Stimulated activated memory B cell treated with anti-CD40 and anti-IgM and Interleukin-4, amounts not matched to agents 10 μg/mL and 1 μg/mL and 100 μg/mL, for 72 hours (primary cell): ENCODE measurements at regions not wholly inside any gene's neighbourhood (a gene's known extent, or its start where the extent isn't known, plus 50 kb on each side); places are given as distances from the start of the nearest gene placed in this dataset.

Experiments
- ATAC-seq: fragments of 150-1000 bp; cut with Tn5 transposase; 2 replicates; pipeline ENCODE4 v1.10.0; 2021
- H3K27ac Mint-ChIP-seq: one replicate; pipeline ENCODE4 v1.8.0; 2022; ENCODE audit warnings: mild to moderate bottlenecking, mixed read lengths
- H3K27me3 Mint-ChIP-seq: one replicate; pipeline ENCODE4 v1.8.0; 2022; ENCODE audit warnings: mixed read lengths
- H3K36me3 Mint-ChIP-seq: one replicate; pipeline ENCODE4 v1.8.0; 2022; ENCODE audit warnings: mixed read lengths
- H3K4me1 Mint-ChIP-seq: one replicate; pipeline ENCODE4 v1.8.0; 2022; ENCODE audit warnings: mixed read lengths
- H3K4me3 Mint-ChIP-seq: one replicate; pipeline ENCODE4 v1.8.0; 2022; ENCODE audit warnings: mild to moderate bottlenecking, moderate library complexity, mixed read lengths
- H3K9me3 Mint-ChIP-seq: one replicate; pipeline ENCODE4 v1.8.0; 2022; ENCODE audit warnings: mixed read lengths

DNA sequence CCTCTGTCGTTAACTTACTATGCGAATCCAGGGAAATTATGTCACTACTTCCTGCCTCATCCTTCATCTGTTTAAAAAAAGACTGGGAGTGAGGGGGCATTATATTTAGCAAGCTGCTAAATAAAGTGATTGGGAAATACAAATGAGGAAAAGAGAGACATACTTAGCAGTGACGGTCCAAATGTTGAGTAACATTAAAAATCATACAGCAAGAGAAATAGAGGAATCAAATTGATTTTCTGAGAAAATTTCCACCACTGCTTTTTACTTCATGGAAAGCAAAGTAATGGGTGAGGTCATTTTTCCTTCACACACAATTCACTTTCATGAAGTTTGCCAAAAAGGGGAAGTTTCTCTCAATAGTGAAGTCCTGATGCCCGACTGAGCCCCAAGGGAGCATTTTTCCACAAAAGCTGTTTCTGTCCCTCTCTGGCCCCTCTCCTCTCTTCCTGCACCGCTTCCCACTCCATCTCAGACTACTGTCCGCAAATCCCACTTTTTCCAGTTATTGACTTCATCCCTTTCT, 61.9 kb upstream of the ADO start:
- peak overlapping the region; percentile 36 for H3K4me3 Mint-ChIP-seq
- peak overlapping the region; percentile 90 for H3K27ac Mint-ChIP-seq
- H3K4me1 Mint-ChIP-seq: peaks cover 43% of the 10 kb centered on the region
- H3K36me3 Mint-ChIP-seq: no peaks in the 10 kb centered on the region
- no peaks in the 10 kb centered on the region for H3K9me3 Mint-ChIP-seq
- no peaks in the 10 kb centered on the region for H3K27me3 Mint-ChIP-seq
- peak; percentile 70 for ATAC-seq

DNA sequence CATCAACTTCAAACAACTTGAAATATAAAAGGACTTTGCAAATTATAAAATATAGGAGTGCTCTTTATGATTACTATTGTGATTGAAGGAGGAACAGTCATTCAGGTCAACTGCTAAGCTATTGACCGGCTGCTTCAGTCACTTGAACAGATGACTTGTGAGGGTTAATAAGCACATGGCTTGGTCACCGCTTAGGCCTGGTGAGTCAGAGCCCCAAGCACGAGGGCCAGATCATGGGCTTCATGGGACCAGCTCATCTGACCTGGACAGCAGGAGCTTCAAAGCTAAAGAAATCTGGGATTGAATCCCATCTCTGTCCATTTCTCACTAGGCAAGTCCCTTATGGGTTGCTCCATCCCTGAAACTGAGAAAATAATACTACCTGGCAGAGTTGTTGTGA, 60.4 kb upstream of the ADO start:
- no peak for ATAC-seq
- Mint-ChIP-seq H3K36me3 (no peaks in the 10 kb centered on the region), H3K27me3 (no peaks in the 10 kb centered on the region), H3K4me1 (peaks cover 46% of the 10 kb centered on the region), H3K27ac (peak overlapping the region; percentile 90), H3K9me3 (no peaks in the 10 kb centered on the region), H3K4me3 (no peak overlapping the region)

DNA sequence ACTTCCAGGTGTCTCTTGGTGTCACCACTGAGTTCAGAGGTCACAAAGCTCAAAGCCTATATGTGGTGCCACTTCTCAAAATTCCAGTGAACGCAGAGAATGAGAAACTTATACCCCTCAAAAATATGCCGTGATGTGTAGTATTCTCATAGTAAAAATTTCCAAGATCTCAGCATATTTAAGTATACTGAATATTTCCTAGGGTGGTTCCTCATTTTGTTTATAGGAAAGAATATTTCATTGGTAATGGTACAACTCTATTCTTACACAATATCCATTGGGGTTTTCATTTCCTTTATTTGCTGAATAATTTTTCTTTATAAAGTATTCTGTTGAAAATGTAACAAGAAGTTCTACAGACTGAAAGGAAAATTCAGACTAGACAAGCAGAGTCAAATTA, 58.9 kb upstream of the ADO start:
- ATAC-seq: peak; percentile 28
- peak overlapping the region; percentile 62 for H3K27ac Mint-ChIP-seq
- no peak overlapping the region for H3K4me3 Mint-ChIP-seq
- H3K27me3 Mint-ChIP-seq: no peaks in the 10 kb centered on the region
- H3K36me3 Mint-ChIP-seq: no peaks in the 10 kb centered on the region
- H3K9me3 Mint-ChIP-seq: no peaks in the 10 kb centered on the region
- peaks cover 51% of the 10 kb centered on the region for H3K4me1 Mint-ChIP-seq

DNA sequence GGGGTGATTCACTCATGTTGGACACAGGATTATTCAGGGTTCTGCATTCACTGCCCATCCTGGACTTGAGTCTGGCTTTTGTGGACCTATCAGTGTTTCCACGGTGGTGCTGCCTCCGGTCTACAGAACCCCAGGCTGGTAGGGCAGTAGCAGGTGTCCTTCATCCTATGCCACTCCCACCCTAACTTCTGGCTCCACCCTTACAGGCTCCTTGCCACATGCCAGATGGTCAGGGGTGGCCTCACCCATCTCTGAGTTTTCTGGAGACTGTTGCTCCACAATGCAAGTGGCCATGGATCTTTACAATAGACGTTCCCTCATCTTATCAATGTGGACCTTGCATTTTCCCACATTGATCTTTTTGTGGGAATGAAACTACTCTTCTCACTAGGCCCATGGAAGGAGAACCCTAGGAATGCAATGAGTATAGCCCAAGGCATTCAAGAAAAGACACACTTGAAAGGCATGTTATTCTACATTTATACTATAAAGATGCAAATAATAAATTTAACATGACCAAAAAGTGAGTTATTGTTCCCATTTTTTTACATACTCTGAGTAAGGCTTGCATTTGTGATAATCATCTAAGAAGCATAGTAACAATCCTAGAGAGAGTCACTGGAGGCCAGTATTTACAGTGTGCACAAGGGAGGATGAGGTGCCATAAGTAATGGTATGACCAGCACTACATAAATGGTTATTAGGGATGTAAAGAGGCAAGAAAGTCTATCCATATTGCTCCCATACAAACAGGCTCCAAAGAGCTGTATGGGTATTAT, 57.4 kb upstream of the ADO start:
- no peaks in the 10 kb centered on the region for H3K36me3 Mint-ChIP-seq
- H3K27me3 Mint-ChIP-seq: no peaks in the 10 kb centered on the region
- no peak overlapping the region for H3K4me3 Mint-ChIP-seq
- peaks cover 51% of the 10 kb centered on the region for H3K4me1 Mint-ChIP-seq
- ATAC-seq: no peak
- peak overlapping the region; percentile 43 for H3K27ac Mint-ChIP-seq
- H3K9me3 Mint-ChIP-seq: no peaks in the 10 kb centered on the region

DNA sequence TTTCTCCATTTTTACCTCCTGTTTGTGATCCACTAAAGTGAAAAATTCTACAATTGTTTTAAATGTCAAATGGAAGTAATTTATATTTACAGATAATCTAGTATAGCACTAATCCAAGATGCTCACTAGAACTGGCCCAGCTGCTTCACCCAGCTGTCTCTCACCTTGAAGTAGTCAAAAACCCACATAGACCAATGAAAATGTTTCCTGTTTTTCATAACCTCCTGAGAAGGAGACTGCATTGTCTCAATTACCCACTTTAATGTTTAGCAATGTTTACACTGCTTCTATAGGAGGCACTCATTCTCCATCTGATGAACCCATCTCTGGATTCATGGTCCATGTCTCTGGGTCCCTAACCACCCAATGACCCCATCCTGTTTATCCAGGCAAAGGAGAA, 56.1 kb upstream of the ADO start:
- peaks cover 39% of the 10 kb centered on the region for H3K4me1 Mint-ChIP-seq
- H3K9me3 Mint-ChIP-seq: no peaks in the 10 kb centered on the region
- H3K27me3 Mint-ChIP-seq: no peaks in the 10 kb centered on the region
- H3K27ac Mint-ChIP-seq: peak overlapping the region; percentile 88
- no peak overlapping the region for H3K4me3 Mint-ChIP-seq
- ATAC-seq: no peak
- H3K36me3 Mint-ChIP-seq: no peaks in the 10 kb centered on the region

DNA sequence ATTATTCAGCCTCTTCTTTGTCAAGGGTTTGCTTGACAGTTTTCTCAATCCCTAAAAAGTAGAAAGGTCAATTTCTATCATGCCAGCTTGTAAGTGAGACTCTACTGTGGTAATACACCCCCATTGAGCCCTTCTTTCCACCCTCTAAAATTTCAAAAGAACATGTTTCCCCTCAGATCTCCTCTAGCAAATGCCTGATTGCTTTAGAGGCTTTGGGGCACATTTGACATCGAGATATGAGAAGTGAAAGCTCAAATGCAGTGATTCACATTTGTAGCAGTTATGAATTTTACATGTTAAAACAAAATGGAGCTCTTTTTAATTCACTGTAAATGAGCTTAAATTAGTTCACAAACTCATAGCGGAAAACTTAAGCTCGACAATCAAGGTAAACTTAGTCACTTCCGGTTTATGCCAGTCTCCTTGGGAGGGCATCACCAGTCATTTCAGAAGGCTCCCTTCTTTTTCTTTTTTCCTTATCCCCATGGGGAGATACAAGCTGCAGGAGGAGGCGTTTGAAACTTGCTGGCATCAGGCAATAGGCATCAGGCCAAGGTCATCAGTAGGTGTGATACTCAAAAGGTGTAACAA, 55.3 kb upstream of the ADO start:
- Mint-ChIP-seq H3K27me3 (no peaks in the 10 kb centered on the region), H3K27ac (peak overlapping the region; percentile 88), H3K4me1 (peaks cover 34% of the 10 kb centered on the region), H3K9me3 (no peaks in the 10 kb centered on the region), H3K36me3 (no peaks in the 10 kb centered on the region), H3K4me3 (peak overlapping the region; percentile 23)
- peak; percentile 73 for ATAC-seq
